Ovary (tissue), 7 donors: ENCODE measurements at regions not wholly inside any gene's neighbourhood (a gene's known extent, or its start where the extent isn't known, plus 50 kb on each side); places are given as distances from the start of the nearest gene placed in this dataset.

Experiments used
- DNase-seq, 5 donors: peaks; one replicate each; pipeline ENCODE4 v3.0.0-alpha.2; 2019 to 2020
- H3K27ac ChIP-seq, 2 donors: fragments of 200-600 bp; one replicate each; pipeline versions ENCODE4 v1.5.1 to v1.8.0; 2019 to 2022
- H3K27me3 ChIP-seq: fragments of 200-600 bp; one replicate; pipeline ENCODE4 v1.8.0; 2022
- H3K36me3 ChIP-seq: fragments of 200-600 bp; sonication (generic); one replicate; pipeline ENCODE4 v1.5.1; 2019
- H3K4me1 ChIP-seq: one replicate; pipeline ENCODE4 v1.8.1; 2013; ENCODE audit warnings: mild to moderate bottlenecking, moderate library complexity; ENCODE audit not compliant: insufficient read depth
- H3K4me3 ChIP-seq: fragments of 200-600 bp; sonication (generic); one replicate; pipeline ENCODE4 v1.5.1; 2017
- H3K9me3 ChIP-seq, 2 donors: fragments of 200-600 bp in 1 of 2; sonication (generic) in 1 of 2; one replicate each; pipeline versions ENCODE4 v1.5.1 to v1.8.1; 2013 to 2019; ENCODE audit warnings: mild to moderate bottlenecking in 1 of 2, moderate library complexity in 1 of 2
- CTCF ChIP-seq, 3 donors: fragments of 450-650 bp in 2 of 3; fragments of 200-600 bp in 1 of 3; IDR thresholded peaks; one replicate each; pipeline versions ENCODE4 v1.5.1 to v1.8.0; 2016 to 2022; ENCODE audit warnings: antibody characterized with exemption in 3 of 3, mild to moderate bottlenecking in 1 of 3
- EP300 ChIP-seq: sonication (generic); formaldehyde crosslinking; IDR thresholded peaks from one replicate; pipeline ENCODE4 v1.6.1; 2017; ENCODE audit warnings: antibody characterized with exemption
- POLR2A ChIP-seq: fragments of 450-650 bp; IDR thresholded peaks from one replicate; pipeline ENCODE4 v1.6.1; 2017; ENCODE audit warnings: antibody characterized with exemption, mild to moderate bottlenecking, moderate library complexity
- WGBS, 3 donors: extraction: QIAGEN DNeasy Blood & Tissue Kit in 1 of 3; methylation state at CpG; one replicate each; pipeline versions ENCODE4 v1.1.5 to v1.1.7; 2013 to 2017; 5-methylcytosine and 5-hydroxymethylcytosine counted together
- intact Hi-C, 4 donors: fragments of 100-400 bp; cut with DNase I; formaldehyde crosslinking; loops; one replicate each; pipeline versions ENCODE4 v1.11.0 to v1.15.1; 2022 to 2023
- donor health status: DM: no; HTN: no; CAD: no; lungs with moderate emphysema.
- donor health status: DM: no; HTN: no; CAD: no.
- donor health status: Bipolar disorder and iron deficiency.
- donor health status: DM: no; HTN: no; CAD: no.
- donor health status: DM: yes; HTN: yes; CAD: no.

DNA sequence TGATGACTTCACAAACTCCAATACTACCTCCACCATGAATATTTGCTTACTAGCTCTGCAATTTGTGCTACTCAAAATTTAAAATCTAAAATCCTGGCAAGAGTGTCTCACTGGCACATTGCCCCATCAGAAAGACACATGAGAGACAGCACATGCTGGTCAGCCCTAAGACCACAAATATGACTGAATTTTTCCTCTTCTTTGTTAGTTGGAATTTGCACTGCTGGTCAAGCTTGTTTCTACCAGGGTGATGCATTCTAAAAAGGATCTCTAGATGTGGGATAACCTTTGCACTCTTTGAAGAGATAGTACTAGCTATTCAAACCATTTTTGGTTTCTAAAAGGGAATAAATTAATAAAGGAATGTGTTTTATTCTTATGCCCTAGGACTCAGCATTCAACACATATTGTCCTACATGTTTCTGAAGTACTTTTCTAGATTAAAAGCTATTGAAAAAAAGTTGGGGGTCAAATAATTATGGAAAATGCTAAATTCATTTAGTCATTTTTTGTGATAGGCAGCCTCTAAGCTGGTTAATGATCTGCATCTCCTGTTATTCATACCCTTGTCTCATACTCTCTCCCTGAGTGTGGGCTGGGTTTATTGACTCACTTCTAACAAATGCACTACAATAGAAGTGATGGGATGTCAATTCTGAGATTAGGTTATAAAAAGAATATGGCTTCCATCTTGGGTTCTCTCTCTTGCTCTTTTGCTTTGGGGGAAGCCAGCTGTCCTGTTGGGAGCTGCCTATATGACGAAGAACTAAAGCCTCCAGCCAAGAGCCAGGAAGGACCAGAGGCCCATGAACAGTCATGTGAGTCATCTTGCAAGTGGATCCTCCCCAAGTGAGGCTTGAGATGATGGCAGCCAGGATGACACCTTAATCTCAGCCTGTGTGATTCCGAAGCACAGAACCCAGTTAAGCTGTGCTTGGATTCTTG, 211.5 kb upstream of the CRY1 start:
- Histone ChIP-seq H3K27me3 (no peaks in the 10 kb centered on the region), H3K27ac (no peak overlapping the region), H3K9me3 (peaks cover 0 to 3% of the 10 kb centered on the region in 2 donors), H3K4me3 (no peak overlapping the region), H3K4me1 (no peaks in the 10 kb centered on the region), H3K36me3 (no peaks in the 10 kb centered on the region)
- 72 to 86% (median 79%) methylated on average over 2 of the region's 2 CpGs for WGBS, 3 donors
- intact Hi-C loops, result no loop called here
- no peak for DNase-seq
- no peak for TF ChIP-seq POLR2A
- no peak for TF ChIP-seq CTCF (IDR thresholded peaks at IDR 0.05)
- no peak for TF ChIP-seq EP300

GRCh38 chr12:107306141-107306659, 212.9 kb upstream of the CRY1 start:
- Histone ChIP-seq H3K4me1 (no peaks in the 10 kb centered on the region), H3K9me3 (peaks cover 0 to 3% of the 10 kb centered on the region in 2 donors), H3K4me3 (no peak overlapping the region), H3K27me3 (no peaks in the 10 kb centered on the region), H3K36me3 (no peaks in the 10 kb centered on the region), H3K27ac (no peak overlapping the region)
- WGBS, 3 donors, result 24 to 40% (median 28%) methylated on average over 5 of the region's 5 CpGs
- no peak for TF ChIP-seq POLR2A
- TF ChIP-seq EP300, result no peak
- TF ChIP-seq CTCF (IDR thresholded peaks at IDR 0.05), result no peak
- intact Hi-C loops, result no loop called here
- no peak for DNase-seq

DNA sequence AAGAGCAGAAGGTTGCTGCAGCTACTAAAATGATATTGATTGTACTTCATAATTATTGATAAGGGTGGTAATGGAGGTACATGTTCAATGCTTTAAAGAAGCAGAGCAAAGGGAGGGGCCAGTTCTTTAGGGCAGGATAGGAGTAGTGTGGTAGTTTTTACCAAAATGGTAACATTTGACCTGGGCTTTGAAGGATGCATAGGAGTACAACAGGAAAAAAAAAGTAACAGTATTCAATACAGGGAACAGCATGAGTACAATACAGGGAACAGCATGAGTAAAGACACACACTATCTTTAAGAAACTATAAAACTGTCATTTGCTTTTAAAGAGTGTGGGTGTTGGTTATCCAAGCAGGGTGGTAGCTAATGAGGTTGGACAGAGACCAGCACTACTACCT, 215.0 kb upstream of the CRY1 start:
- intact Hi-C loops, result no loop called here
- Histone ChIP-seq H3K9me3 (peaks cover 0 to 3% of the 10 kb centered on the region in 2 donors), H3K4me1 (no peaks in the 10 kb centered on the region), H3K27ac (no peak overlapping the region), H3K4me3 (no peak overlapping the region), H3K36me3 (no peaks in the 10 kb centered on the region), H3K27me3 (no peaks in the 10 kb centered on the region)
- DNase-seq, result no peak
- TF ChIP-seq CTCF (IDR thresholded peaks at IDR 0.05) (no peak), EP300 (no peak), POLR2A (no peak)

DNA sequence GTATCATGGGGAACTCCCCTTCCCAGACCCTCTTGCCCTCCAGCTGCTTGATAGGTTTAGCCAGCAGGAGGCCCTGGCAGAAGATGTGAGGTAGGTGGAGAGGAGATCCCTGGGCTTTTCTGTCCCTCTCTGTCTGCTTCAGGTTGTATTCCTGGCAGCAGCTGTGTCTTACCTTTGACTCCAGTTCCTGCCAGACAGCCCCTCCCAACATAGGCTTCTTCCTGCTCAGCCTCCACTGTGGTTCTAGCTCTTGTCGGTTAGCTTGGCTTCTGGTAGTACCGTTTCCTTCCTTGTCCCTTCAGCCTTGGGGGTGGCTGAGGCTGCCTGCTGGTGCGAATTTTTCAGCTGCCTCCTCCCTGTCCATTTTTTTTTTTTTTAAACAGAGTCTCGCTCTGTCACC, 215.7 kb upstream of the CRY1 start:
- H3K36me3 ChIP-seq, result no peaks in the 10 kb centered on the region
- H3K4me1 ChIP-seq, result no peaks in the 10 kb centered on the region
- intact Hi-C loops, result no loop called here
- peaks cover 0 to 3% of the 10 kb centered on the region in 2 donors for H3K9me3 ChIP-seq
- H3K4me3 ChIP-seq, result no peak overlapping the region
- WGBS, 3 donors, result 74 to 79% (median 75%) methylated on average over 4 of the region's 4 CpGs
- H3K27ac ChIP-seq, result no peak overlapping the region
- no peak for DNase-seq
- TF ChIP-seq CTCF (IDR thresholded peaks at IDR 0.05), result no peak
- H3K27me3 ChIP-seq, result no peaks in the 10 kb centered on the region
